ENCODE measurements at regions not wholly inside any gene's neighbourhood (a gene's known extent, or its start where the extent isn't known, plus 50 kb on each side); places are given as distances from the start of the nearest gene placed in this dataset.

- H3K4me3 ChIP-seq (ENCODE audit: low read depth, low read length): no peak overlapping the region
- DNase-seq (ENCODE audit: low read depth): no peak
These were observed 125.1 kb downstream of the RAP2A start for GRCh38 chr13:97559030-97559429.

DNA sequence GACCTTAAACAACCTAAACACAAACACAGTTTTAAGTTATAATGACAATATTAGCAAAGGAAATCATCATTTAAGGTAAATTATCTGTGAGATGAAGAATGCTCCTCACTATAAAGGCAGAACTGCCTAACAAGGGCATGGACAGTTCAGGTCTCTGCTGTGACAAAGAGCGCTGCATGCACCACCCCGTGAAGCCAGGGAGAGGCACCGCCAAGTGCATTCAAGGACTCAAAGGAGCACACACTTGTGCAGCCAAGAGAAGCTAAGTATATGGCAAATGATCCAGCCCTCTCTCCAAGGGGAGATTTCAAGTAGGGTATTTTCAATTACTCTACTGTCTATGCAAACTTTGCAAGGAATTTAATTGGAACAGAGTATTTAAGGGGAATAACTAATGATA lies 126.0 kb downstream of the RAP2A start:
- no peak overlapping the region for H3K4me3 ChIP-seq (ENCODE audit: low read depth, low read length)
- no peak for DNase-seq (ENCODE audit: low read depth)
- TF ChIP-seq, protein P1, sequence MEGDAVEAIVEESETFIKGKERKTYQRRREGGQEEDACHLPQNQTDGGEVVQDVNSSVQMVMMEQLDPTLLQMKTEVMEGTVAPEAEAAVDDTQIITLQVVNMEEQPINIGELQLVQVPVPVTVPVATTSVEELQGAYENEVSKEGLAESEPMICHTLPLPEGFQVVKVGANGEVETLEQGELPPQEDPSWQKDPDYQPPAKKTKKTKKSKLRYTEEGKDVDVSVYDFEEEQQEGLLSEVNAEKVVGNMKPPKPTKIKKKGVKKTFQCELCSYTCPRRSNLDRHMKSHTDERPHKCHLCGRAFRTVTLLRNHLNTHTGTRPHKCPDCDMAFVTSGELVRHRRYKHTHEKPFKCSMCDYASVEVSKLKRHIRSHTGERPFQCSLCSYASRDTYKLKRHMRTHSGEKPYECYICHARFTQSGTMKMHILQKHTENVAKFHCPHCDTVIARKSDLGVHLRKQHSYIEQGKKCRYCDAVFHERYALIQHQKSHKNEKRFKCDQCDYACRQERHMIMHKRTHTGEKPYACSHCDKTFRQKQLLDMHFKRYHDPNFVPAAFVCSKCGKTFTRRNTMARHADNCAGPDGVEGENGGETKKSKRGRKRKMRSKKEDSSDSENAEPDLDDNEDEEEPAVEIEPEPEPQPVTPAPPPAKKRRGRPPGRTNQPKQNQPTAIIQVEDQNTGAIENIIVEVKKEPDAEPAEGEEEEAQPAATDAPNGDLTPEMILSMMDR (IDR thresholded peaks at IDR 0.05; ENCODE audit: insufficient read depth, low read depth, low read length): no peak

More at GRCh38 chr13:97559030-97559429, 125.1 kb downstream of the RAP2A start:
- TF ChIP-seq, protein P1 (IDR thresholded peaks at IDR 0.05; ENCODE audit: insufficient read depth, low read depth, low read length): no peak

DNA sequence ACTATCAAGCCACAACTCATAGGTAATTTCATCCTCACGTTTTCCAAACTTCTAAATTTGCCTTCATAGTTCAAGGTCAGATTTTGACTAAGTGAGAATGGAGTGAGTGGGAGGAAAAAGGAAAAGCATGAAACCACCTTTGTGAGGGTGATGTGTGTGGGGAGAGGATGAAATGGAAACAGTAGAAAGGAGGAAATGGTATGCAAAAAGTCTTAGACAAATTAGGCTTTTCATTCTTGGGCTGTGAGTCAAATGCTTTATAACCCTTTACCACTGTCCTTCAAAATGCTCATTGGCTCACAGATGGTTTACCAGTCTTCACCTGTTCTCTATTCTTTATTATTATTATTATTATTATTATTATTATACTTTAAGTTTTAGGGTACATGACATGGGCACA lies 127.2 kb downstream of the RAP2A start:
- TF ChIP-seq, protein P1 (IDR thresholded peaks at IDR 0.05; ENCODE audit: insufficient read depth, low read depth, low read length): no peak
- no peak for DNase-seq (ENCODE audit: low read depth)
- H3K4me3 ChIP-seq (ENCODE audit: low read depth, low read length): no peak overlapping the region

DNA sequence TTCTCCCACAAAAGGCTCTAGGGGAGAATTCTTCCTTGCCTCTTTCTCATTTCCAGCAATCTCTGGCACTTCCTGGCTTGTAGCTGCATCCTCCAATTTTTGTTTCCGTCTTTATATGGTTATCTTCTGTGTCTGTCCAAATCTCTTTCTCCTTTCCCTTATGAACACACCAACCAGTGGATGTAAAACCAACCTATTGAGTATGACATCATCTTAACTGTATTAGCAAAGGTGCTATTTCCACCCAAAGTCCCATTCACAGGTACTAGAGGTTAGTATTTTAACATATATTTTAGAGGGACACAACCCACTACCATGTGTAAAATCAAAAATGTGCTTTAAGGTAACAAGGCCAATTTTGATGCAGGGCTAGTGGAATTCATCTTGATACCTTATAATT lies 129.0 kb downstream of the RAP2A start:
- no peak for DNase-seq (ENCODE audit: low read depth)
- TF ChIP-seq, protein P1 (IDR thresholded peaks at IDR 0.05; ENCODE audit: insufficient read depth, low read depth, low read length): no peak
- H3K4me3 ChIP-seq (ENCODE audit: low read depth, low read length): no peak overlapping the region

DNA sequence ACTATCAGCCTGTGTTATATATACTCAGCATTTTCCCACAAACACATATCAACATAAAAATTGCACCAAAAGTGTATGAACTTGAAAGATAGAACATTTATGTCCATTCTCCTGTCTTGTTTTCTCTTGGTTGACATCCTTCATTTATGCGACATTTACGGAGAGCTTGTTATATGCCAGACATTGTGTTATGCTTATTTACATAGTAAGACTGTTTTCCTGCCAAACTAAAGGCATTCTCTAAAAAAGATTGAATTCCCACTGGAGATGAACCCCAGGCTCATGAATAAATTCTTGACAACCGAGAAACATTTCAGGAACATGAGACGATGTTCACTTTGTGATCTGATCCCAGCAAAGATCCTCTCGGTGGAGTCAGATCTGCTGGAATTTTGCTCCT lies 131.0 kb downstream of the RAP2A start:
- DNase-seq (ENCODE audit: low read depth): no peak
- no peak overlapping the region for H3K4me3 ChIP-seq (ENCODE audit: low read depth, low read length)
- TF ChIP-seq, protein P1 (IDR thresholded peaks at IDR 0.05; ENCODE audit: insufficient read depth, low read depth, low read length): no peak

- TF ChIP-seq, protein P1 (IDR thresholded peaks at IDR 0.05; ENCODE audit: insufficient read depth, low read depth, low read length): no peak
- no peak for DNase-seq (ENCODE audit: low read depth)
- no peak overlapping the region for H3K4me3 ChIP-seq (ENCODE audit: low read depth, low read length)
These were observed 131.9 kb downstream of the RAP2A start for GRCh38 chr13:97565906-97566305.

DNA sequence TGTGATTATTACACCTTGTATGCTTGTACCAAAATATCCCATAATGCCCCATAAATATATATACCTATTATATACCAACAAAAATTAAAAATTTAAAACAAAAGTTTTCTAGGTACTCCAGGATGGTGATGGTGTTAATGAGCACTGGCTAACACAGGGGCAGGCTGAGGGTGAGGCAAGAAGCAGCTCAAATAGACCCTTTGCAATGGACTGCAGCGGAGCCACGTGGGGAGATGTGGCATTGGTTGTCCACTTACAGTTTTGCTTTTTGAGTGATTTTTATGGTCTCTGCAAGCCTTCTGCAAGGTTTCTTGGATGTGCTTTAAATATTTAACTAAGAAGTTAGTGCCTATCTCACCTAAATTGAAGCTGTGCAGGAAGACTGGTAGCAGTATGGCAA lies 132.9 kb downstream of the RAP2A start:
- TF ChIP-seq, protein P1 (IDR thresholded peaks at IDR 0.05; ENCODE audit: insufficient read depth, low read depth, low read length): no peak
- no peak overlapping the region for H3K4me3 ChIP-seq (ENCODE audit: low read depth, low read length)
- no peak for DNase-seq (ENCODE audit: low read depth)

Data from fibroblast of villous mesenchyme (primary cell).